GM12878 (cell line): ENCODE measurements at regions not wholly inside any gene's neighbourhood (a gene's known extent, or its start where the extent isn't known, plus 50 kb on each side); places are given as distances from the start of the nearest gene placed in this dataset.

Source experiments
- ATAC-seq: fragments of 200-7000 bp; cut with Tn5 transposase; 3 replicates; pipeline ENCODE4 v1.9.1; 2020; ENCODE audit warnings: mild to moderate bottlenecking, moderate library complexity
- BruUV-seq: library from RNA; stranded (reverse); fragments of 400-500 nt; replicated peaks from 2 replicates; lab custom pipeline; 2021; lab: Mats Ljungman, UMichigan
- CTCF ChIA-PET: fragments of 300-600 bp; sonication (Branson Sonifier 250); formaldehyde crosslinking; extraction: SDS; loops from one replicate; lab custom pipeline; 2021; ENCODE audit warnings: inconsistent platforms; lab: Yijun Ruan, JAX
- POLR2A ChIA-PET: fragments of 350-600 bp; formaldehyde crosslinking; extraction: SDS; loops from one replicate; lab custom pipeline; 2021; ENCODE audit warnings: inconsistent platforms; lab: Charles Lee
- RAD21 ChIA-PET: fragments of 300-600 bp; sonication (Branson Sonifier 250); formaldehyde crosslinking; loops from one replicate; lab custom pipeline; 2023; ENCODE audit warnings: antibody characterized with exemption; ENCODE audit not compliant: unreplicated experiment; lab: Charles Lee
- SMC1A ChIA-PET: fragments of 300-600 bp; sonication (Branson Sonifier 250); formaldehyde crosslinking; loops from one replicate; lab custom pipeline; 2023; ENCODE audit not compliant: unreplicated experiment, uncharacterized antibody; lab: Charles Lee
- DNase-seq: peaks from one replicate; pipeline ENCODE4 v3.0.0-alpha.2; 2011; ENCODE audit warnings: low read depth, low spot score
- FAIRE-seq: peaks from 3 replicates; lab custom pipeline; 2011; peaks lifted over from hg19 to GRCh38; lab: Jason Lieb, UNC
- H2AFZ ChIP-seq: 2 replicates; pipeline ENCODE4 v1.6.0; 2011; ENCODE audit warnings: low read depth, low read length, control low read depth; ENCODE audit not compliant: control insufficient read depth
- H3K27ac ChIP-seq: 2 replicates; pipeline ENCODE4 v1.5.1; 2011; ENCODE audit warnings: control low read depth; ENCODE audit not compliant: control insufficient read depth, insufficient read depth
- H3K27me3 ChIP-seq, 2 experiments: replicated peaks in 1 of 2; 2 replicates each; pipeline versions ENCODE4 v1.6.0 to v1.6.1; 2011; ENCODE audit warnings: low read length in 1 of 2; ENCODE audit not compliant: control insufficient read depth in 2 of 2, insufficient read depth in 2 of 2
- H3K36me3 ChIP-seq, 2 experiments: 2 replicates each; pipeline ENCODE4 v1.5.1; 2011; ENCODE audit warnings: low read length in 1 of 2; ENCODE audit not compliant: control insufficient read depth in 2 of 2, insufficient read depth in 2 of 2
- H3K4me1 ChIP-seq: 2 replicates; pipeline ENCODE4 v1.6.1; 2011; ENCODE audit warnings: mild to moderate bottlenecking, low read length, moderate library complexity, mixed read lengths; ENCODE audit not compliant: control insufficient read depth, insufficient read depth
- H3K4me2 ChIP-seq: 2 replicates; pipeline ENCODE4 v1.6.0; 2011; ENCODE audit warnings: control low read depth; ENCODE audit not compliant: control insufficient read depth, insufficient read depth
- H3K4me3 ChIP-seq: fragments of 200-600 bp; sonication (generic); 2 replicates; pipeline ENCODE4 v1.5.1; 2016
- H3K79me2 ChIP-seq: 2 replicates; pipeline ENCODE4 v1.6.0; 2011; ENCODE audit warnings: low read length; ENCODE audit not compliant: control insufficient read depth, insufficient read depth
- H3K9ac ChIP-seq: 2 replicates; pipeline ENCODE4 v1.8.0; 2011; ENCODE audit warnings: low read length, control low read depth, mixed read lengths; ENCODE audit not compliant: control insufficient read depth, insufficient read depth
- H3K9me3 ChIP-seq: replicated peaks from 3 replicates; pipeline ENCODE4 v1.5.1; 2011; ENCODE audit warnings: mild to moderate bottlenecking, low read length; ENCODE audit not compliant: control insufficient read depth, insufficient read depth
- H4K20me1 ChIP-seq: 2 replicates; pipeline ENCODE4 v1.6.0; 2011; ENCODE audit not compliant: control insufficient read depth, insufficient read depth
- BACH1 ChIP-seq: fragments of 450-650 bp; IDR thresholded peaks from 2 replicates; pipeline ENCODE4 v1.6.1; 2017; ENCODE audit warnings: mild to moderate bottlenecking, borderline replicate concordance
- CBX5 ChIP-seq: sonication (generic); IDR thresholded peaks from 2 replicates; pipeline ENCODE4 v1.6.1; 2016; ENCODE audit warnings: low read depth, moderate library complexity, mild to moderate bottlenecking, inconsistent platforms
- CREB1 ChIP-seq: IDR thresholded peaks from 2 replicates; pipeline ENCODE4 v1.6.1; 2012; ENCODE audit warnings: low read depth, mild to moderate bottlenecking, inconsistent platforms
- MXI1 ChIP-seq: fragments of 150-350 bp; IDR thresholded peaks from 2 replicates; pipeline ENCODE4 v1.6.1; 2011; ENCODE audit warnings: low read depth, mild to moderate bottlenecking, inconsistent platforms, low read length, improper control_type of control experiment
- MYC ChIP-seq: IDR thresholded peaks from 2 replicates; pipeline ENCODE4 v1.6.1; 2011; ENCODE audit warnings: mild to moderate bottlenecking, low read length, moderate library complexity, inconsistent platforms; ENCODE audit not compliant: insufficient read depth, insufficient replicate concordance, insufficient read length, severe bottlenecking
- NRF1 ChIP-seq: conservative IDR thresholded peaks from 2 replicates; pipeline ENCODE4 v1.6.1; 2011; ENCODE audit warnings: mild to moderate bottlenecking, low read depth, low read length, improper control_type of control experiment
- SP1 ChIP-seq: IDR thresholded peaks from one replicate; pipeline ENCODE4 v1.6.1; 2011; ENCODE audit warnings: low read depth, low read length
- WGBS: methylation state at CpG from one replicate; pipeline ENCODE4 v1.1.6; 2016; ENCODE audit warnings: low lambda C conversion rate; ENCODE audit not compliant: insufficient replicate concordance, insufficient coverage; ENCODE audit errors: missing lambda C conversion rate; 5-methylcytosine and 5-hydroxymethylcytosine counted together
- in situ Hi-C: fragments of 300-500 bp; cut with MboI; formaldehyde crosslinking; loops from 9 replicates; pipeline ENCODE4 v1.14.3; 2018; ENCODE audit warnings: mixed read lengths
- intact Hi-C: fragments of 100-400 bp; cut with micrococcal nuclease; formaldehyde crosslinking; loops from one replicate; pipeline ENCODE4 v1.14.2; 2022; ENCODE audit not compliant: unreplicated experiment
- TF ChIP-seq, protein P1 (sequence below): IDR thresholded peaks from 2 replicates; pipeline ENCODE4 v1.6.1; 2012; ENCODE audit warnings: mild to moderate bottlenecking, low read depth, low read length
- TF ChIP-seq, protein P2 (sequence below): fragments of 450-650 bp; formaldehyde crosslinking; IDR thresholded peaks from 2 replicates; pipeline ENCODE4 v1.4.0; 2020; ENCODE audit warnings: mild to moderate bottlenecking, moderate library complexity
- TF ChIP-seq, protein P3 (sequence below): fragments of 450-650 bp; IDR thresholded peaks from 2 replicates; pipeline ENCODE4 v1.6.1; 2017; ENCODE audit warnings: low read depth, mild to moderate bottlenecking, moderate library complexity

DNA sequence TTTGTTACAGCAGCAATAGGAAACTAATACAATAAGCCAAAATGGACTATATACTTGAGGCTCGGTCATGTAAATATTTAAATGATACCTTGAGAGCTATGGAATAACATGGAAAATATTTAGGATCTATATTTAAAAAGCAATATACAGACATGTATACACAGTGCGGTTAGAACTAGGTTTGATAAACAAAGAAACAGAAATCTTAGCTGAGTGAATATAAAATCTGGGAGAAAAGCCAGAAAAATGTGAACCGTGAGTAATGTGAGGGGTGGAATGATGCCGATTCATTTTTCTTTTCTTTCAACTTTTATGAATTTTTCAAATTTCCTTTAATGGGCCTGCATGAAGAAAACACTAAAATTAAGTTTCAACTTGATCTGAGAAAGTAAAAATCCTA, 104.1 kb downstream of the ATXN3L start:
- ChIA-PET POLR2A (interaction anchor here (1.0 kb wide), 1 partner anchor 95 kb away, joined by 3 read pairs; no protein-coding TSS in a partner anchor), SMC1A (interaction anchor here (0.7 to 1.4 kb wide), 6 partner anchors 9 to 115 kb away, joined by 3 to 5 read pairs (median 3); no protein-coding TSS in a partner anchor), RAD21 (no interaction called here)
- BruUV-seq, result no TSS peak
- no peaks in the 10 kb centered on the region for H4K20me1 ChIP-seq
- no peaks in the 10 kb centered on the region for H3K27me3 ChIP-seq
- no peak for FAIRE-seq
- in situ Hi-C loops (no loop called here), intact Hi-C loops (no loop called here)
- WGBS, result 91% methylated on average over 4 of the region's 4 CpGs
- H3K27ac ChIP-seq, result no peak overlapping the region
- H3K36me3 ChIP-seq, result no peaks in the 10 kb centered on the region
- H2AFZ ChIP-seq, result no peak overlapping the region
- TF ChIP-seq BACH1, result no peak
- TF ChIP-seq CREB1, result no peak
- no peak for TF ChIP-seq CBX5
- TF ChIP-seq MYC, result no peak
- TF ChIP-seq, protein P1, sequence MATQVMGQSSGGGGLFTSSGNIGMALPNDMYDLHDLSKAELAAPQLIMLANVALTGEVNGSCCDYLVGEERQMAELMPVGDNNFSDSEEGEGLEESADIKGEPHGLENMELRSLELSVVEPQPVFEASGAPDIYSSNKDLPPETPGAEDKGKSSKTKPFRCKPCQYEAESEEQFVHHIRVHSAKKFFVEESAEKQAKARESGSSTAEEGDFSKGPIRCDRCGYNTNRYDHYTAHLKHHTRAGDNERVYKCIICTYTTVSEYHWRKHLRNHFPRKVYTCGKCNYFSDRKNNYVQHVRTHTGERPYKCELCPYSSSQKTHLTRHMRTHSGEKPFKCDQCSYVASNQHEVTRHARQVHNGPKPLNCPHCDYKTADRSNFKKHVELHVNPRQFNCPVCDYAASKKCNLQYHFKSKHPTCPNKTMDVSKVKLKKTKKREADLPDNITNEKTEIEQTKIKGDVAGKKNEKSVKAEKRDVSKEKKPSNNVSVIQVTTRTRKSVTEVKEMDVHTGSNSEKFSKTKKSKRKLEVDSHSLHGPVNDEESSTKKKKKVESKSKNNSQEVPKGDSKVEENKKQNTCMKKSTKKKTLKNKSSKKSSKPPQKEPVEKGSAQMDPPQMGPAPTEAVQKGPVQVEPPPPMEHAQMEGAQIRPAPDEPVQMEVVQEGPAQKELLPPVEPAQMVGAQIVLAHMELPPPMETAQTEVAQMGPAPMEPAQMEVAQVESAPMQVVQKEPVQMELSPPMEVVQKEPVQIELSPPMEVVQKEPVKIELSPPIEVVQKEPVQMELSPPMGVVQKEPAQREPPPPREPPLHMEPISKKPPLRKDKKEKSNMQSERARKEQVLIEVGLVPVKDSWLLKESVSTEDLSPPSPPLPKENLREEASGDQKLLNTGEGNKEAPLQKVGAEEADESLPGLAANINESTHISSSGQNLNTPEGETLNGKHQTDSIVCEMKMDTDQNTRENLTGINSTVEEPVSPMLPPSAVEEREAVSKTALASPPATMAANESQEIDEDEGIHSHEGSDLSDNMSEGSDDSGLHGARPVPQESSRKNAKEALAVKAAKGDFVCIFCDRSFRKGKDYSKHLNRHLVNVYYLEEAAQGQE, result no peak
- TF ChIP-seq, protein P2, sequence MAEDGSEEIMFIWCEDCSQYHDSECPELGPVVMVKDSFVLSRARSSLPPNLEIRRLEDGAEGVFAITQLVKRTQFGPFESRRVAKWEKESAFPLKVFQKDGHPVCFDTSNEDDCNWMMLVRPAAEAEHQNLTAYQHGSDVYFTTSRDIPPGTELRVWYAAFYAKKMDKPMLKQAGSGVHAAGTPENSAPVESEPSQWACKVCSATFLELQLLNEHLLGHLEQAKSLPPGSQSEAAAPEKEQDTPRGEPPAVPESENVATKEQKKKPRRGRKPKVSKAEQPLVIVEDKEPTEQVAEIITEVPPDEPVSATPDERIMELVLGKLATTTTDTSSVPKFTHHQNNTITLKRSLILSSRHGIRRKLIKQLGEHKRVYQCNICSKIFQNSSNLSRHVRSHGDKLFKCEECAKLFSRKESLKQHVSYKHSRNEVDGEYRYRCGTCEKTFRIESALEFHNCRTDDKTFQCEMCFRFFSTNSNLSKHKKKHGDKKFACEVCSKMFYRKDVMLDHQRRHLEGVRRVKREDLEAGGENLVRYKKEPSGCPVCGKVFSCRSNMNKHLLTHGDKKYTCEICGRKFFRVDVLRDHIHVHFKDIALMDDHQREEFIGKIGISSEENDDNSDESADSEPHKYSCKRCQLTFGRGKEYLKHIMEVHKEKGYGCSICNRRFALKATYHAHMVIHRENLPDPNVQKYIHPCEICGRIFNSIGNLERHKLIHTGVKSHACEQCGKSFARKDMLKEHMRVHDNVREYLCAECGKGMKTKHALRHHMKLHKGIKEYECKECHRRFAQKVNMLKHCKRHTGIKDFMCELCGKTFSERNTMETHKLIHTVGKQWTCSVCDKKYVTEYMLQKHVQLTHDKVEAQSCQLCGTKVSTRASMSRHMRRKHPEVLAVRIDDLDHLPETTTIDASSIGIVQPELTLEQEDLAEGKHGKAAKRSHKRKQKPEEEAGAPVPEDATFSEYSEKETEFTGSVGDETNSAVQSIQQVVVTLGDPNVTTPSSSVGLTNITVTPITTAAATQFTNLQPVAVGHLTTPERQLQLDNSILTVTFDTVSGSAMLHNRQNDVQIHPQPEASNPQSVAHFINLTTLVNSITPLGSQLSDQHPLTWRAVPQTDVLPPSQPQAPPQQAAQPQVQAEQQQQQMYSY, result no peak
- TF ChIP-seq, protein P3, sequence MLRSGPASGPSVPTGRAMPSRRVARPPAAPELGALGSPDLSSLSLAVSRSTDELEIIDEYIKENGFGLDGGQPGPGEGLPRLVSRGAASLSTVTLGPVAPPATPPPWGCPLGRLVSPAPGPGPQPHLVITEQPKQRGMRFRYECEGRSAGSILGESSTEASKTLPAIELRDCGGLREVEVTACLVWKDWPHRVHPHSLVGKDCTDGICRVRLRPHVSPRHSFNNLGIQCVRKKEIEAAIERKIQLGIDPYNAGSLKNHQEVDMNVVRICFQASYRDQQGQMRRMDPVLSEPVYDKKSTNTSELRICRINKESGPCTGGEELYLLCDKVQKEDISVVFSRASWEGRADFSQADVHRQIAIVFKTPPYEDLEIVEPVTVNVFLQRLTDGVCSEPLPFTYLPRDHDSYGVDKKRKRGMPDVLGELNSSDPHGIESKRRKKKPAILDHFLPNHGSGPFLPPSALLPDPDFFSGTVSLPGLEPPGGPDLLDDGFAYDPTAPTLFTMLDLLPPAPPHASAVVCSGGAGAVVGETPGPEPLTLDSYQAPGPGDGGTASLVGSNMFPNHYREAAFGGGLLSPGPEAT, result no peak
- no peak for TF ChIP-seq NRF1
- no peak for TF ChIP-seq SP1
- TF ChIP-seq MXI1, result no peak
- TF ChIP-seq, all 136 proteins: peak for 0
- H3K9me3 ChIP-seq, result no peaks in the 10 kb centered on the region
- H3K4me1 ChIP-seq, result no peaks in the 10 kb centered on the region
- H3K9ac ChIP-seq, result no peak overlapping the region
- no peak overlapping the region for H3K4me2 ChIP-seq
- no peak for DNase-seq
- H3K4me3 ChIP-seq, result no peak overlapping the region
- no peak for ATAC-seq
- no peaks in the 10 kb centered on the region for H3K79me2 ChIP-seq
- CTCF ChIA-PET, result interaction anchor here (0.8 to 1.2 kb wide), 2 partner anchors 10 to 39 kb away, joined by 3 to 4 read pairs; no protein-coding TSS in a partner anchor
